ENCODE measurements at regions not wholly inside any gene's neighbourhood (a gene's known extent, or its start where the extent isn't known, plus 50 kb on each side); places are given as distances from the start of the nearest gene placed in this dataset.

GRCh38 chr20:56835829-56836550 lies 206.9 kb downstream of the TFAP2C start:
- no peak overlapping the region for H3K27ac ChIP-seq (ENCODE audit: low read length)
- H3K9me2 ChIP-seq (ENCODE audit: insufficient read depth, low read length): no peaks in the 10 kb centered on the region
- no peaks in the 10 kb centered on the region for H3K27me3 ChIP-seq (ENCODE audit: insufficient read depth, low read depth, low read length)
- H3K9ac ChIP-seq (ENCODE audit: low read length): no peak overlapping the region
- H4K20me1 ChIP-seq (ENCODE audit: insufficient read depth): no peaks in the 10 kb centered on the region
- no peak for TF ChIP-seq POLR2AphosphoS5 (IDR thresholded peaks at IDR 0.05)
- TF ChIP-seq EP300 (conservative IDR thresholded peaks at IDR 0.05; ENCODE audit: poor library complexity, severe bottlenecking): no peak
- no peak for TF ChIP-seq REST (IDR thresholded peaks at IDR 0.05; ENCODE audit: borderline replicate concordance)
- no peak for TF ChIP-seq RAD21 (conservative IDR thresholded peaks at IDR 0.05)
- no peak for TF ChIP-seq CTCF (IDR thresholded peaks at IDR 0.05; ENCODE audit: poor library complexity, severe bottlenecking)
- no peak for TF ChIP-seq EZH2 (IDR thresholded peaks at IDR 0.05; ENCODE audit: borderline replicate concordance, insufficient read depth, low read length, poor library complexity, severe bottlenecking)
- TF ChIP-seq MXI1 (conservative IDR thresholded peaks at IDR 0.05; ENCODE audit: poor library complexity, severe bottlenecking): no peak
- TF ChIP-seq SMC3 (conservative IDR thresholded peaks at IDR 0.05; ENCODE audit: poor library complexity): no peak
- TF ChIP-seq TAF1 (IDR thresholded peaks at IDR 0.05; ENCODE audit: low read depth): no peak
- H3F3A ChIP-seq (ENCODE audit: insufficient read depth, low read length, poor library complexity, severe bottlenecking): no peaks in the 10 kb centered on the region
- no peaks in the 10 kb centered on the region for H3K9me3 ChIP-seq (ENCODE audit: low read length)
- H3K36me3 ChIP-seq (ENCODE audit: insufficient read depth, low read length): no peaks in the 10 kb centered on the region
- no peak overlapping the region for H3K4me2 ChIP-seq (ENCODE audit: low read length)
- no peaks in the 10 kb centered on the region for H3K79me2 ChIP-seq (replicated peaks; ENCODE audit: insufficient read depth, low read length)
- no peak overlapping the region for H2AFZ ChIP-seq (ENCODE audit: low read depth, low read length)
- no peak overlapping the region for H3K4me3 ChIP-seq (ENCODE audit: low read length)

GRCh38 chr20:56839222-56839621 lies 210.1 kb downstream of the TFAP2C start:
- H3K27me3 ChIP-seq (ENCODE audit: insufficient read depth, low read depth, low read length): no peaks in the 10 kb centered on the region
- no peaks in the 10 kb centered on the region for H3K36me3 ChIP-seq (ENCODE audit: insufficient read depth, low read length)
- no peak overlapping the region for H3K4me2 ChIP-seq (ENCODE audit: low read length)
- TF ChIP-seq SMC3 (conservative IDR thresholded peaks at IDR 0.05; ENCODE audit: poor library complexity): no peak
- no peak for TF ChIP-seq TAF1 (IDR thresholded peaks at IDR 0.05; ENCODE audit: low read depth)
- no peak for TF ChIP-seq MXI1 (conservative IDR thresholded peaks at IDR 0.05; ENCODE audit: poor library complexity, severe bottlenecking)
- no peak for TF ChIP-seq POLR2AphosphoS5 (IDR thresholded peaks at IDR 0.05)
- TF ChIP-seq RAD21 (conservative IDR thresholded peaks at IDR 0.05): no peak
- no peak for TF ChIP-seq REST (IDR thresholded peaks at IDR 0.05; ENCODE audit: borderline replicate concordance)
- TF ChIP-seq CTCF (IDR thresholded peaks at IDR 0.05; ENCODE audit: poor library complexity, severe bottlenecking): no peak
- no peak for TF ChIP-seq EP300 (conservative IDR thresholded peaks at IDR 0.05; ENCODE audit: poor library complexity, severe bottlenecking)
- TF ChIP-seq EZH2 (IDR thresholded peaks at IDR 0.05; ENCODE audit: borderline replicate concordance, insufficient read depth, low read length, poor library complexity, severe bottlenecking): no peak
- H3K4me3 ChIP-seq (ENCODE audit: low read length): no peak overlapping the region
- H3K9me2 ChIP-seq (ENCODE audit: insufficient read depth, low read length): no peaks in the 10 kb centered on the region
- H3K79me2 ChIP-seq (replicated peaks; ENCODE audit: insufficient read depth, low read length): no peaks in the 10 kb centered on the region
- H2AFZ ChIP-seq (ENCODE audit: low read depth, low read length): no peak overlapping the region
- no peaks in the 10 kb centered on the region for H4K20me1 ChIP-seq (ENCODE audit: insufficient read depth)
- H3K9me3 ChIP-seq (ENCODE audit: low read length): no peaks in the 10 kb centered on the region
- no peak overlapping the region for H3K9ac ChIP-seq (ENCODE audit: low read length)
- no peaks in the 10 kb centered on the region for H3F3A ChIP-seq (ENCODE audit: insufficient read depth, low read length, poor library complexity, severe bottlenecking)
- no peak overlapping the region for H3K27ac ChIP-seq (ENCODE audit: low read length)
